Tibial nerve (tissue), 3 donors: ENCODE measurements at regions not wholly inside any gene's neighbourhood (a gene's known extent, or its start where the extent isn't known, plus 50 kb on each side); places are given as distances from the start of the nearest gene placed in this dataset.

Experiments
- CTCF ChIP-seq, 5 experiments: fragments of 200-600 bp in 3 of 5; fragments of 450-650 bp in 2 of 5; sonication (generic) in 3 of 5; IDR thresholded peaks; one replicate each; pipeline ENCODE4 v1.5.1; 2016 to 2019; ENCODE audit warnings: antibody characterized with exemption in 5 of 5, mild to moderate bottlenecking in 3 of 5, moderate library complexity in 2 of 5
- POLR2A ChIP-seq, 2 donors: fragments of 450-650 bp; IDR thresholded peaks; one replicate each; pipeline ENCODE4 v1.6.1; 2017; ENCODE audit warnings: antibody characterized with exemption in 2 of 2, mild to moderate bottlenecking in 2 of 2, moderate library complexity in 2 of 2

DNA sequence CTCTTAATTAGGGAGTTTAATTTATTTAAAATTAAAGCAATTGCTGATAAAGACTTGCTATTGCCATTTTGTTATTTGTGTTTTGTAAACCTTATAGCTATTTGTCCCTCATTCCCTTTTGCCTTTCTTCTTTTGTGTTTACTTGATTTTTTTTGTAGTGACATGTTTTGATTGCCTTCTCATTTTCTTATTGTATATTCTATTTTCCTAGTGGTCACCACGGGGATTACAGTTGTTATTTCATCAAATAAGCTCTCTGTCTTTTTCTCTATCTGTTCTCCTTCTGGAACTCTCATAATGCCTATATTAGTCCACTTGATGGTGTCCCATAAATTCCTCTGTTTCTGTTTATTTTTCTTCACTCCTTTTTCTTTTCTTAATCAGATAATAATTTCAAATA, 64.4 kb upstream of the FRY start:
- TF ChIP-seq CTCF (IDR thresholded peaks at IDR 0.05) (peak in 1 of 5 experiments; percentile 5), POLR2A (IDR thresholded peaks at IDR 0.05) (no peak)
